A549 (cell line): ENCODE measurements at regions not wholly inside any gene's neighbourhood (a gene's known extent, or its start where the extent isn't known, plus 50 kb on each side); places are given as distances from the start of the nearest gene placed in this dataset.
"Not testable (repeated sequence)": the region's sequence is repeated elsewhere in the genome, so short reads cannot be mapped to it uniquely, and the experiment has no call there.

Experiments
- ATAC-seq, 2 experiments: fragments of 200-7000 bp in 1 of 2; fragments of >200 bp in 1 of 2; cut with Nextera tagmentation in 1 of 2; cut with Tn5 transposase in 1 of 2; 3 replicates each; pipeline versions ENCODE4 v1.8.0 to v1.9.1; 2018 to 2020; ENCODE audit warnings: mild to moderate bottlenecking in 1 of 2, moderate library complexity in 1 of 2
- CTCF ChIA-PET: fragments of 300-600 bp; sonication (Branson Sonifier 250); formaldehyde crosslinking; extraction: SDS; loops from one replicate; lab custom pipeline; 2021; ENCODE audit warnings: antibody characterized with exemption, inconsistent platforms; lab: Yijun Ruan, JAX
- POLR2A ChIA-PET: fragments of 350-600 bp; formaldehyde crosslinking; extraction: SDS; loops from one replicate; lab custom pipeline; 2021; ENCODE audit warnings: antibody characterized with exemption, inconsistent platforms; lab: Yijun Ruan, JAX
- DNase-seq, 2 experiments: peaks; one replicate each; pipeline versions ENCODE4 v3.0.0 to v3.0.0-alpha.2; 2011 to 2016; ENCODE audit warnings: low read depth in 1 of 2, low spot score in 1 of 2
- FAIRE-seq: peaks from 2 replicates; lab custom pipeline; 2011; peaks lifted over from hg19 to GRCh38; lab: Jason Lieb, UNC
- H3K27ac ChIP-seq, 2 experiments: fragments of >200 bp; sonication (Bioruptor Twin); formaldehyde crosslinking; 3 replicates each; pipeline ENCODE4 v1.5.1; 2016 to 2017
- H3K4me1 ChIP-seq: fragments of >200 bp; sonication (Bioruptor Twin); formaldehyde crosslinking; 3 replicates; pipeline ENCODE4 v1.6.1; 2016
- H3K4me2 ChIP-seq: fragments of >200 bp; sonication (Bioruptor Twin); formaldehyde crosslinking; 3 replicates; pipeline ENCODE4 v1.6.1; 2016
- H3K4me3 ChIP-seq: fragments of >200 bp; sonication (Bioruptor Twin); formaldehyde crosslinking; 3 replicates; pipeline ENCODE4 v1.5.1; 2016
- H3K9me3 ChIP-seq: fragments of >200 bp; sonication (Bioruptor Twin); formaldehyde crosslinking; 3 replicates; pipeline ENCODE4 v1.6.1; 2016
- CEBPB ChIP-seq, 2 experiments: fragments of >200 bp in 1 of 2; sonication (Bioruptor Twin) in 1 of 2; formaldehyde crosslinking in 1 of 2; IDR thresholded peaks; 2 replicates each; pipeline ENCODE4 v1.6.1; 2012 to 2016
- E2F6 ChIP-seq: IDR thresholded peaks from 2 replicates; pipeline ENCODE4 v1.6.1; 2012; ENCODE audit warnings: low read depth, borderline replicate concordance
- FOSL2 ChIP-seq, 2 experiments: fragments of 450-650 bp in 1 of 2; fragments of >200 bp in 1 of 2; sonication (Bioruptor Twin) in 1 of 2; formaldehyde crosslinking; IDR thresholded peaks; 2 replicates each; pipeline versions ENCODE4 v1.5.0 to v1.6.1; 2016 to 2020; ENCODE audit warnings: mild to moderate bottlenecking in 1 of 2, moderate library complexity in 1 of 2
- FOXS1 ChIP-seq: fragments of 250-450 bp; sonication (Bioruptor Pico); IDR thresholded peaks from 2 replicates; pipeline ENCODE4 v1.5.0; 2020; ENCODE audit warnings: mild to moderate bottlenecking, moderate library complexity
- GATA3 ChIP-seq: IDR thresholded peaks from 2 replicates; pipeline ENCODE4 v1.6.1; 2012; ENCODE audit warnings: borderline replicate concordance
- HDAC2 ChIP-seq: fragments of 200-600 bp; sonication (generic); IDR thresholded peaks from 2 replicates; pipeline ENCODE4 v1.6.1; 2016
- HEYL ChIP-seq: fragments of 250-450 bp; sonication (Bioruptor Pico); IDR thresholded peaks from 2 replicates; pipeline ENCODE4 v1.8.0; 2021; ENCODE audit warnings: mild to moderate bottlenecking, moderate library complexity
- HOXA7 ChIP-seq: fragments of 250-450 bp; sonication (Bioruptor Pico); IDR thresholded peaks from 2 replicates; pipeline ENCODE4 v1.5.0; 2020; ENCODE audit warnings: mild to moderate bottlenecking, moderate library complexity
- HOXB13 ChIP-seq: fragments of 250-450 bp; sonication (Bioruptor Pico); IDR thresholded peaks from 2 replicates; pipeline ENCODE4 v1.5.0; 2020; ENCODE audit warnings: low read depth, mild to moderate bottlenecking, moderate library complexity
- KDM5A ChIP-seq: fragments of 200-600 bp; sonication (generic); IDR thresholded peaks from 2 replicates; pipeline ENCODE4 v1.6.1; 2016; ENCODE audit warnings: antibody characterized with exemption, mild to moderate bottlenecking
- MAFK ChIP-seq: fragments of 450-650 bp; IDR thresholded peaks from 2 replicates; pipeline ENCODE4 v1.6.1; 2014; ENCODE audit not compliant: partially characterized antibody
- MAX ChIP-seq: IDR thresholded peaks from 2 replicates; pipeline ENCODE4 v1.6.1; 2012
- MAZ ChIP-seq: fragments of 150-350 bp; IDR thresholded peaks from 2 replicates; pipeline ENCODE4 v1.6.1; 2014; ENCODE audit warnings: antibody characterized with exemption, low read depth, low read length, borderline replicate concordance
- NPAS2 ChIP-seq: fragments of 250-450 bp; sonication (Bioruptor Pico); IDR thresholded peaks from 2 replicates; pipeline ENCODE4 v1.8.0; 2022; ENCODE audit warnings: mild to moderate bottlenecking, moderate library complexity, borderline replicate concordance
- NR3C1 ChIP-seq: fragments of >200 bp; sonication (Bioruptor Twin); formaldehyde crosslinking; IDR thresholded peaks from 3 replicates; pipeline ENCODE4 v1.6.1; 2017
- PHF8 ChIP-seq: fragments of 200-600 bp; sonication (generic); IDR thresholded peaks from 2 replicates; pipeline ENCODE4 v1.6.1; 2016; ENCODE audit warnings: low read depth, mild to moderate bottlenecking, antibody characterized with exemption, moderate library complexity, borderline replicate concordance
- REST ChIP-seq: fragments of 200-600 bp; sonication (generic); IDR thresholded peaks from 2 replicates; pipeline ENCODE4 v1.6.1; 2016; ENCODE audit warnings: antibody characterized with exemption, mild to moderate bottlenecking, moderate library complexity
- RFX5 ChIP-seq: fragments of 450-650 bp; IDR thresholded peaks from 2 replicates; pipeline ENCODE4 v1.7.1; 2014; ENCODE audit warnings: antibody characterized with exemption, mild to moderate bottlenecking, moderate library complexity
- SMC3 ChIP-seq: fragments of >200 bp; sonication (Bioruptor Twin); formaldehyde crosslinking; IDR thresholded peaks from 3 replicates; pipeline ENCODE4 v1.6.1; 2018; ENCODE audit warnings: inconsistent platforms
- SREBF2 ChIP-seq: fragments of 450-650 bp; IDR thresholded peaks from 2 replicates; pipeline ENCODE4 v1.6.1; 2014; ENCODE audit warnings: mild to moderate bottlenecking, moderate library complexity
- USF2 ChIP-seq: fragments of 450-650 bp; IDR thresholded peaks from 2 replicates; pipeline ENCODE4 v1.6.1; 2014; ENCODE audit warnings: antibody characterized with exemption
- whole genome bisulfite sequencing: methylation state at CpG from one replicate; pipeline ENCODE4 v1.1.6; 2017; ENCODE audit errors: missing lambda C conversion rate; 5-methylcytosine and 5-hydroxymethylcytosine counted together

- no peak for TF ChIP-seq HOXB13 (CRISPR knock-in tag)
- TF ChIP-seq CEBPB (IDR thresholded peaks at IDR 0.05), result no peak
- TF ChIP-seq NR3C1, result no peak
- TF ChIP-seq FOSL2 (IDR thresholded peaks at IDR 0.05), result no peak
- TF ChIP-seq FOSL2 (CRISPR knock-in tag; IDR thresholded peaks at IDR 0.05), result no peak
- TF ChIP-seq KDM5A, result no peak
- TF ChIP-seq, all 56 proteins: peak for 0
- no peaks in the 10 kb centered on the region for H3K9me3 ChIP-seq
- CTCF ChIA-PET, result interaction anchor here (1.0 kb wide), 1 partner anchor 16 kb away, joined by 3 read pairs; no protein-coding TSS in a partner anchor
- ATAC-seq (no peak), DNase-seq (no peak), FAIRE-seq (no peak)
- 22% methylated on average over 1 of the region's 1 CpG for WGBS
- H3K4me2 ChIP-seq, result no peak overlapping the region
- no peaks in the 10 kb centered on the region for H3K4me1 ChIP-seq
- no peak overlapping the region for H3K4me3 ChIP-seq
- POLR2A ChIA-PET, result no interaction called here
- H3K27ac ChIP-seq, result no peak overlapping the region
Observed at GRCh38 chr7:28900311-28900710, 57.8 kb downstream of the TRIL start.

GRCh38 chr7:28893888-28894287 is 64.2 kb downstream of the TRIL start:
- Histone ChIP-seq H3K4me1 (no peaks in the 10 kb centered on the region), H3K27ac (no peak overlapping the region), H3K4me2 (no peak overlapping the region), H3K9me3 (no peaks in the 10 kb centered on the region), H3K4me3 (no peak overlapping the region)
- ChIA-PET POLR2A (no interaction called here), CTCF (no interaction called here)
- ATAC-seq, result no peak
- TF ChIP-seq HDAC2 (no peak), GATA3 (no peak), MAZ (no peak), USF2 (no peak), MAFK (no peak), E2F6 (no peak), REST (no peak), NR3C1 (no peak), SMC3 (no peak), RFX5 (no peak), PHF8 (no peak), NPAS2 (CRISPR knock-in tag) (no peak), HOXA7 (no peak), FOXS1 (CRISPR knock-in tag) (no peak), HEYL (CRISPR knock-in tag) (no peak), SREBF2 (no peak), MAX (no peak)
- 49% methylated on average over 6 of the region's 6 CpGs for WGBS
- no peak for DNase-seq
- no peak for FAIRE-seq

- H3K4me3 ChIP-seq, H3K9me3 ChIP-seq, H3K27ac ChIP-seq, DNase-seq, CTCF ChIA-PET, H3K4me1 ChIP-seq, FAIRE-seq, ATAC-seq, POLR2A ChIA-PET, H3K4me2 ChIP-seq: not testable (repeated sequence)
Observed at GRCh38 chr7:28891876-28892234, 66.3 kb downstream of the TRIL start.
